GM12865 (cell line): ENCODE measurements at regions not wholly inside any gene's neighbourhood (a gene's known extent, or its start where the extent isn't known, plus 50 kb on each side); places are given as distances from the start of the nearest gene placed in this dataset.

Experiments
- DNase-seq: peaks from one replicate; pipeline ENCODE4 v3.0.0; 2010; ENCODE audit warnings: low read depth
- H3K4me3 ChIP-seq: 2 replicates; pipeline ENCODE4 v1.5.1; 2011; ENCODE audit warnings: mild to moderate bottlenecking, low read depth, low read length, control low read depth
- TF ChIP-seq, protein P1 (sequence below): IDR thresholded peaks from 2 replicates; pipeline ENCODE4 v1.5.1; 2011; ENCODE audit warnings: low read length, control low read depth, low read depth, inconsistent platforms; ENCODE audit not compliant: insufficient read depth; ENCODE audit errors: missing control alignments

DNA sequence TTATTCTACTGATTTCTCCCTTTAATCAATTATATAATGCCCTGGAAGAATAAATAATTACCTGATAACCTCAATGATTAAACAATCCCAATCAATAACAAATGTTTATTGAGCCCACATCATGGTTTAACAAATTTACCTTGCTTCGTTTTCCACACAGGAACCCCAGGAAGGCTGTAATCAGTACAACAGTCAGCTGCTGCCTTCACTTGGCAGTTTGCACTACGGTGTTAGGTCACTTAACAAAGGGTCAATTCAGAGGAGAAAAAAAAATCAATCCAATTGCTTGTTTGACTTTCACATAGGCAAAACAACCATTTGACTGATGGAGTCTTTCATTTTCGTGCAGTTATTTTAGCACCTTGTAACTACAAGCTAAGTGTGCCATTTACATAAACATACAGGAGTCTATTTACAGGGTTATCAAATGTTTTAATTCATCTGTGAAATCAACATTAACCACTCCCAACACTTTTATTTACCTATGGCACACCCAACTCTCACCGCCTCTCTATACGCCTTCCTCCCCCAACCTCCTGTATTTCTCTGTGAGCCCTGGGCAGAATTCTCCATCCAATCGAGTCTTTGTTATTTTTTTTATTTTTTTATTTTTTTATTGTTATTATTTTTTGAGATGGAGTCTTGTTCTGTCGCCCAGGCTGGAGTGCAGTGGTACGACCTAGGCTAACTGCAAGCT, 140.4 kb upstream of the TAB2 start:
- peak; percentile 6 for DNase-seq
- TF ChIP-seq, protein P1, sequence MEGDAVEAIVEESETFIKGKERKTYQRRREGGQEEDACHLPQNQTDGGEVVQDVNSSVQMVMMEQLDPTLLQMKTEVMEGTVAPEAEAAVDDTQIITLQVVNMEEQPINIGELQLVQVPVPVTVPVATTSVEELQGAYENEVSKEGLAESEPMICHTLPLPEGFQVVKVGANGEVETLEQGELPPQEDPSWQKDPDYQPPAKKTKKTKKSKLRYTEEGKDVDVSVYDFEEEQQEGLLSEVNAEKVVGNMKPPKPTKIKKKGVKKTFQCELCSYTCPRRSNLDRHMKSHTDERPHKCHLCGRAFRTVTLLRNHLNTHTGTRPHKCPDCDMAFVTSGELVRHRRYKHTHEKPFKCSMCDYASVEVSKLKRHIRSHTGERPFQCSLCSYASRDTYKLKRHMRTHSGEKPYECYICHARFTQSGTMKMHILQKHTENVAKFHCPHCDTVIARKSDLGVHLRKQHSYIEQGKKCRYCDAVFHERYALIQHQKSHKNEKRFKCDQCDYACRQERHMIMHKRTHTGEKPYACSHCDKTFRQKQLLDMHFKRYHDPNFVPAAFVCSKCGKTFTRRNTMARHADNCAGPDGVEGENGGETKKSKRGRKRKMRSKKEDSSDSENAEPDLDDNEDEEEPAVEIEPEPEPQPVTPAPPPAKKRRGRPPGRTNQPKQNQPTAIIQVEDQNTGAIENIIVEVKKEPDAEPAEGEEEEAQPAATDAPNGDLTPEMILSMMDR: no peak
- H3K4me3 ChIP-seq: no peak overlapping the region

DNA sequence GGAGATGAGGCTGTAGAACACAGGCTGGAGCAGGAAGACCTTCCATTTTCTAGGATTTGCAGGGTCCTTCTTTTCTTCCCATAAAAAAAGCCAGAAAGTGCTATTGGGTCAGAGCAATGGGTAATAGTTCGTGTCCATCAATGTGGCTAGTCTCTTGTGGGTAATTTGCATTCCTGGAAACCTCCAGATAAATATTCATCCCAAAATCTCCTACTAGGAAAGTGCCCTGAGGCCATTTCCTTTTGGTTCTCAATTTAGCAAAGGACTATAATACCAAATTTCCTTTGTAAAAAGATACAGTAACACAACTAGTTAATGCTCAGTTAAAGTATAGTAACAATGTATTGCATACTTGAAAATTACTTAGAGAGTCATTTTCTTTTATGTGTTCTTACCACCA, 138.1 kb upstream of the TAB2 start:
- DNase-seq: no peak
- TF ChIP-seq, protein P1: no peak
- no peak overlapping the region for H3K4me3 ChIP-seq

DNA sequence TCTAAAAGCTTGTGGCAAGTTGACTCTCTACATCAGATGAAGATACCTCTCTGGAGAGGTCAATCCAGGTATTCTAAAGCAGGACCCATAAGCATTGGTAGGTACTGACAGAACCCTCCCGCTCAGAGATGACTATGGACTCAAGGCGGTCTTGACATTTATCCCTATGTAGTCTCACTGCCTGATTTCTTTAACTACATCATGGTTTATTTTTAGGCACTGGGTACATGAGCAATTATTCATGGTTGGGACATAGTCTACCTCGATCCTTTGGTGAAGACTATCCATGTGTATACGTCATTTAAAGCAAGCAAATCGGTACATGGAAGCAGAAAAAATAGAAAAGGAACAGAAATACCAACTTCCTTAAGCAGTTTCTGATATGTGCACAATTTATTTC, 136.2 kb upstream of the TAB2 start:
- TF ChIP-seq, protein P1: no peak
- no peak for DNase-seq
- no peak overlapping the region for H3K4me3 ChIP-seq

GRCh38 chr6:149182262-149182661, 135.2 kb upstream of the TAB2 start:
- no peak for DNase-seq
- TF ChIP-seq, protein P1: no peak
- H3K4me3 ChIP-seq: no peak overlapping the region

GRCh38 chr6:149184523-149184922, 133.0 kb upstream of the TAB2 start:
- TF ChIP-seq, protein P1: no peak

DNA sequence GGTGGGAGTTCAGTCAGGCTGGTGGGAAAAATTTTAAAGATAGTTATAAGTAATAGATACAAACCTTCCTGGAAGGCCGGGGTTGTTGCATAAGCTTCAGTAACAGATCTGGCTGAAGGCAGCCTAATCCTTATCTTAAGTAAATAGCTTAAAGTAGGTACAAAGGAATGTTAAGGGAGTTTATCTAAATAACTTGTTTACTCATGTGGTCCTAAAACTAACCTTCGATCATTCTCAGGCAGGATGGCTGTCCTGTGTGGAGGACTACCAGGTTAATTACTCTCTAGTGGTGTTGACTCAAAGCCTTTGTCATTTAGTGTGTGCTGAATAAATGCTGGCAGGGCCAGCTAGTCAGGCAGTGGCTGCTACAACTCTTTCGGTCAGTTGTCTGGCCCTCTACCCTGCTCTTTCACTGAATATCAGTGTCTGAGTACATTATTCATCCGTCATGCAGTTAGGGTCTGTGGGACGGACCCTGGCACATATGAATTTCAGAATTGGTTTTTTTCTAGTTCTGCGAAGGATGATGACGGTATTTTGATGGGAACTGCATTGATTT, 131.6 kb upstream of the TAB2 start:
- DNase-seq: no peak
- H3K4me3 ChIP-seq: no peak overlapping the region
- TF ChIP-seq, protein P1: no peak

More at GRCh38 chr6:149184523-149184922, 133.0 kb upstream of the TAB2 start:
- H3K4me3 ChIP-seq: no peak overlapping the region
- no peak for DNase-seq

GRCh38 chr6:149186873-149187272, 130.6 kb upstream of the TAB2 start:
- TF ChIP-seq, protein P1: no peak
- no peak overlapping the region for H3K4me3 ChIP-seq
- DNase-seq: no peak
